ENCODE measurements at regions not wholly inside any gene's neighbourhood (a gene's known extent, or its start where the extent isn't known, plus 50 kb on each side); places are given as distances from the start of the nearest gene placed in this dataset.

DNA sequence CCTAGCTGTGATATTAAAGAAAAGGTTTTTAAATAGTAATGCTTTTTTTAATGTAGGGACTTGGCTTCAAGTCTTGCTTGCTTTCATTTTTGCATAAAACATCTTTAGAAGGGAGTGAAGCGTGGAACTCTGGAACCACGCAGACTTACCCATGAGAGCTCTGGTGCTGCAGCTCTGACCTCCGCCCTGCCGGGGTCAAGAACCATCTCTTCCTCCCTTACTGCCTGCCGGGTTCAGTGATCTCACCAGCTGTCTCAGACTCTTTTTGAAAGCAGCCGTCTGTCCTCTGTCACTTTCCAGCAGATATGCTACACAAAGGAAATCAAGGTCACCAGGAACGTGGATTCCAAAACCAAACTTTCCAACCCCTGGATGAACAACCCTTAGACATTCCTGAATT, 353.8 kb downstream of the GPR37 start:
- ChIA-PET CTCF (interaction anchor here (0.6 to 1.5 kb wide), 2 partner anchors 9 to 879 kb away, joined by 3 to 5 read pairs; no protein-coding TSS in a partner anchor), POLR2A (no interaction called here)
- H3K4me2 ChIP-seq = no peak overlapping the region
- no peaks in the 10 kb centered on the region for H3K36me3 ChIP-seq (replicated peaks in 1 of 2; ENCODE audit: control insufficient read depth in 1 of 2, insufficient read depth in 2 of 2, low read length in 1 of 2)
- no peak overlapping the region for H3K9ac ChIP-seq
- no peak overlapping the region for H2AFZ ChIP-seq (ENCODE audit: low read depth)
- no peaks in the 10 kb centered on the region for H3K27me3 ChIP-seq (ENCODE audit: insufficient read depth)
- H3K79me2 ChIP-seq (ENCODE audit: insufficient read depth) = no peaks in the 10 kb centered on the region
- no peaks in the 10 kb centered on the region for H3K9me3 ChIP-seq
- WGBS (ENCODE audit: low lambda C conversion rate) = 67% methylated on average over 7 of the region's 7 CpGs
- H4K20me1 ChIP-seq (ENCODE audit: insufficient read depth) = no peaks in the 10 kb centered on the region
- H3K4me1 ChIP-seq (ENCODE audit: control insufficient read depth in 1 of 2, insufficient read depth in 2 of 2, low read depth in 1 of 2, low read length in 1 of 2) = no peaks in the 10 kb centered on the region; a peak in 1 of 4 replicates
- H3K4me3 ChIP-seq (ENCODE audit: low read depth in 2 of 2, low read length in 1 of 2) = no peak overlapping the region
- no peak for DNase-seq
- H3K9me2 ChIP-seq = no peaks in the 10 kb centered on the region
- TF ChIP-seq RFX5 (IDR thresholded peaks at IDR 0.05; ENCODE audit: low read length) (no peak), FOXM1 (IDR thresholded peaks at IDR 0.05; ENCODE audit: low read depth) (no peak), GABPA (IDR thresholded peaks at IDR 0.05; ENCODE audit: low read depth) (no peak), PBX3 (IDR thresholded peaks at IDR 0.05) (no peak), RAD21 (IDR thresholded peaks at IDR 0.05; ENCODE audit: low read length) (no peak), POLR2AphosphoS5 (IDR thresholded peaks at IDR 0.05; ENCODE audit: low read depth, low read length) (no peak), JUND (IDR thresholded peaks at IDR 0.05) (no peak), NRF1 (IDR thresholded peaks at IDR 0.05; ENCODE audit: low read depth, low read length) (no peak), ZBTB33 (IDR thresholded peaks at IDR 0.05; ENCODE audit: borderline replicate concordance, low read depth) (no peak)
- TF ChIP-seq, protein P1, sequence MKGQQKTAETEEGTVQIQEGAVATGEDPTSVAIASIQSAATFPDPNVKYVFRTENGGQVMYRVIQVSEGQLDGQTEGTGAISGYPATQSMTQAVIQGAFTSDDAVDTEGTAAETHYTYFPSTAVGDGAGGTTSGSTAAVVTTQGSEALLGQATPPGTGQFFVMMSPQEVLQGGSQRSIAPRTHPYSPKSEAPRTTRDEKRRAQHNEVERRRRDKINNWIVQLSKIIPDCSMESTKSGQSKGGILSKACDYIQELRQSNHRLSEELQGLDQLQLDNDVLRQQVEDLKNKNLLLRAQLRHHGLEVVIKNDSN (IDR thresholded peaks at IDR 0.05; ENCODE audit: borderline replicate concordance, low read depth) = no peak
- TF ChIP-seq, protein P2, sequence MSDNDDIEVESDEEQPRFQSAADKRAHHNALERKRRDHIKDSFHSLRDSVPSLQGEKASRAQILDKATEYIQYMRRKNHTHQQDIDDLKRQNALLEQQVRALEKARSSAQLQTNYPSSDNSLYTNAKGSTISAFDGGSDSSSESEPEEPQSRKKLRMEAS (IDR thresholded peaks at IDR 0.05; ENCODE audit: low read depth) = no peak
- TF ChIP-seq, protein P3, sequence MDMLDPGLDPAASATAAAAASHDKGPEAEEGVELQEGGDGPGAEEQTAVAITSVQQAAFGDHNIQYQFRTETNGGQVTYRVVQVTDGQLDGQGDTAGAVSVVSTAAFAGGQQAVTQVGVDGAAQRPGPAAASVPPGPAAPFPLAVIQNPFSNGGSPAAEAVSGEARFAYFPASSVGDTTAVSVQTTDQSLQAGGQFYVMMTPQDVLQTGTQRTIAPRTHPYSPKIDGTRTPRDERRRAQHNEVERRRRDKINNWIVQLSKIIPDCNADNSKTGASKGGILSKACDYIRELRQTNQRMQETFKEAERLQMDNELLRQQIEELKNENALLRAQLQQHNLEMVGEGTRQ (IDR thresholded peaks at IDR 0.05; ENCODE audit: borderline replicate concordance, low read depth, low read length) = no peak
- H3K27ac ChIP-seq (ENCODE audit: low read depth in 2 of 2, low read length in 1 of 2) = no peak overlapping the region
- no peaks in the 10 kb centered on the region for H3F3A ChIP-seq (replicated peaks; ENCODE audit: insufficient read depth)

GRCh38 chr7:124403587-124403986, 362.0 kb downstream of the GPR37 start:
- Histone ChIP-seq H3K27me3 (ENCODE audit: insufficient read depth) (no peaks in the 10 kb centered on the region), H2AFZ (ENCODE audit: low read depth) (no peak overlapping the region), H4K20me1 (ENCODE audit: insufficient read depth) (no peaks in the 10 kb centered on the region), H3F3A (replicated peaks; ENCODE audit: insufficient read depth) (no peaks in the 10 kb centered on the region), H3K4me3 (ENCODE audit: low read depth in 2 of 2, low read length in 1 of 2) (no peak overlapping the region), H3K79me2 (ENCODE audit: insufficient read depth) (no peaks in the 10 kb centered on the region), H3K9ac (no peak overlapping the region), H3K4me1 (ENCODE audit: control insufficient read depth in 1 of 2, insufficient read depth in 2 of 2, low read depth in 1 of 2, low read length in 1 of 2) (no peaks in the 10 kb centered on the region), H3K9me3 (no peaks in the 10 kb centered on the region), H3K9me2 (no peaks in the 10 kb centered on the region), H3K27ac (ENCODE audit: low read depth in 2 of 2, low read length in 1 of 2) (no peak overlapping the region), H3K36me3 (replicated peaks in 1 of 2; ENCODE audit: control insufficient read depth in 1 of 2, insufficient read depth in 2 of 2, low read length in 1 of 2) (no peaks in the 10 kb centered on the region), H3K4me2 (no peak overlapping the region)
- WGBS (ENCODE audit: low lambda C conversion rate) = 23% methylated on average over 1 of the region's 1 CpG
- no peak for DNase-seq
- POLR2A ChIA-PET = no interaction called here
- CTCF ChIA-PET = interaction anchor here (1.4 to 2.2 kb wide), 2 partner anchors 13 to 248 kb away, joined by 4 to 6 read pairs; no protein-coding TSS in a partner anchor
- TF ChIP-seq CHD2 (IDR thresholded peaks at IDR 0.05; ENCODE audit: low read length, partially characterized antibody) = no peak
- TF ChIP-seq FOSL2 (IDR thresholded peaks at IDR 0.05; ENCODE audit: borderline replicate concordance, low read depth) = no peak
- TF ChIP-seq PBX3 (IDR thresholded peaks at IDR 0.05) = no peak
- TF ChIP-seq YY1 (IDR thresholded peaks at IDR 0.05; ENCODE audit: low read depth) = no peak
- TF ChIP-seq MEF2A (IDR thresholded peaks at IDR 0.05; ENCODE audit: borderline replicate concordance, low read depth) = no peak
- TF ChIP-seq FOXJ3 (CRISPR knock-in tag; IDR thresholded peaks at IDR 0.05) = no peak
- TF ChIP-seq, protein P2 (IDR thresholded peaks at IDR 0.05; ENCODE audit: low read depth) = no peak

Data from SK-N-SH (cell line).